GM12878 (cell line): ENCODE measurements at regions not wholly inside any gene's neighbourhood (a gene's known extent, or its start where the extent isn't known, plus 50 kb on each side); places are given as distances from the start of the nearest gene placed in this dataset.

Source experiments
- ATAC-seq: fragments of 200-7000 bp; cut with Tn5 transposase; 3 replicates; pipeline ENCODE4 v1.9.1; 2020; ENCODE audit warnings: mild to moderate bottlenecking, moderate library complexity
- BruUV-seq: library from RNA; stranded (reverse); fragments of 400-500 nt; replicated peaks from 2 replicates; lab custom pipeline; 2021; lab: Mats Ljungman, UMichigan
- CTCF ChIA-PET: fragments of 300-600 bp; sonication (Branson Sonifier 250); formaldehyde crosslinking; extraction: SDS; loops from one replicate; lab custom pipeline; 2021; ENCODE audit warnings: inconsistent platforms; lab: Yijun Ruan, JAX
- POLR2A ChIA-PET: fragments of 350-600 bp; formaldehyde crosslinking; extraction: SDS; loops from one replicate; lab custom pipeline; 2021; ENCODE audit warnings: inconsistent platforms; lab: Charles Lee
- RAD21 ChIA-PET: fragments of 300-600 bp; sonication (Branson Sonifier 250); formaldehyde crosslinking; loops from one replicate; lab custom pipeline; 2023; ENCODE audit warnings: antibody characterized with exemption; ENCODE audit not compliant: unreplicated experiment; lab: Charles Lee
- SMC1A ChIA-PET: fragments of 300-600 bp; sonication (Branson Sonifier 250); formaldehyde crosslinking; loops from one replicate; lab custom pipeline; 2023; ENCODE audit not compliant: unreplicated experiment, uncharacterized antibody; lab: Charles Lee
- DNase-seq: peaks from one replicate; pipeline ENCODE4 v3.0.0-alpha.2; 2011; ENCODE audit warnings: low read depth, low spot score
- FAIRE-seq: peaks from 3 replicates; lab custom pipeline; 2011; peaks lifted over from hg19 to GRCh38; lab: Jason Lieb, UNC
- H2AFZ ChIP-seq: 2 replicates; pipeline ENCODE4 v1.6.0; 2011; ENCODE audit warnings: low read depth, low read length, control low read depth; ENCODE audit not compliant: control insufficient read depth
- H3K27ac ChIP-seq: 2 replicates; pipeline ENCODE4 v1.5.1; 2011; ENCODE audit warnings: control low read depth; ENCODE audit not compliant: control insufficient read depth, insufficient read depth
- H3K27me3 ChIP-seq, 2 experiments: replicated peaks in 1 of 2; 2 replicates each; pipeline versions ENCODE4 v1.6.0 to v1.6.1; 2011; ENCODE audit warnings: low read length in 1 of 2; ENCODE audit not compliant: control insufficient read depth in 2 of 2, insufficient read depth in 2 of 2
- H3K36me3 ChIP-seq, 2 experiments: 2 replicates each; pipeline ENCODE4 v1.5.1; 2011; ENCODE audit warnings: low read length in 1 of 2; ENCODE audit not compliant: control insufficient read depth in 2 of 2, insufficient read depth in 2 of 2
- H3K4me1 ChIP-seq: 2 replicates; pipeline ENCODE4 v1.6.1; 2011; ENCODE audit warnings: mild to moderate bottlenecking, low read length, moderate library complexity, mixed read lengths; ENCODE audit not compliant: control insufficient read depth, insufficient read depth
- H3K4me2 ChIP-seq: 2 replicates; pipeline ENCODE4 v1.6.0; 2011; ENCODE audit warnings: control low read depth; ENCODE audit not compliant: control insufficient read depth, insufficient read depth
- H3K4me3 ChIP-seq: fragments of 200-600 bp; sonication (generic); 2 replicates; pipeline ENCODE4 v1.5.1; 2016
- H3K79me2 ChIP-seq: 2 replicates; pipeline ENCODE4 v1.6.0; 2011; ENCODE audit warnings: low read length; ENCODE audit not compliant: control insufficient read depth, insufficient read depth
- H3K9ac ChIP-seq: 2 replicates; pipeline ENCODE4 v1.8.0; 2011; ENCODE audit warnings: low read length, control low read depth, mixed read lengths; ENCODE audit not compliant: control insufficient read depth, insufficient read depth
- H3K9me3 ChIP-seq: replicated peaks from 3 replicates; pipeline ENCODE4 v1.5.1; 2011; ENCODE audit warnings: mild to moderate bottlenecking, low read length; ENCODE audit not compliant: control insufficient read depth, insufficient read depth
- H4K20me1 ChIP-seq: 2 replicates; pipeline ENCODE4 v1.6.0; 2011; ENCODE audit not compliant: control insufficient read depth, insufficient read depth
- BACH1 ChIP-seq: fragments of 450-650 bp; IDR thresholded peaks from 2 replicates; pipeline ENCODE4 v1.6.1; 2017; ENCODE audit warnings: mild to moderate bottlenecking, borderline replicate concordance
- BHLHE40 ChIP-seq, 2 experiments: fragments of 450-650 bp in 1 of 2; IDR thresholded peaks; 2 replicates each; pipeline ENCODE4 v1.6.1; 2011 to 2017; ENCODE audit warnings: low read depth in 2 of 2, borderline replicate concordance in 1 of 2, improper control_type of control experiment in 1 of 2, low read length in 1 of 2, mild to moderate bottlenecking in 1 of 2
- CHD4 ChIP-seq: fragments of 200-600 bp; sonication (generic); IDR thresholded peaks from 2 replicates; pipeline ENCODE4 v1.6.1; 2016; ENCODE audit warnings: mild to moderate bottlenecking
- EED ChIP-seq: sonication (generic); IDR thresholded peaks from 2 replicates; pipeline ENCODE4 v1.6.1; 2016; ENCODE audit warnings: antibody characterized with exemption, low read depth
- HDAC6 ChIP-seq: fragments of 200-600 bp; sonication (generic); IDR thresholded peaks from one replicate; pipeline ENCODE4 v1.8.0; 2017; ENCODE audit warnings: antibody characterized with exemption; ENCODE audit not compliant: unreplicated experiment
- HDGF ChIP-seq: fragments of 450-650 bp; IDR thresholded peaks from 2 replicates; pipeline ENCODE4 v1.6.1; 2016; ENCODE audit warnings: antibody characterized with exemption
- IRF4 ChIP-seq: IDR thresholded peaks from 2 replicates; pipeline ENCODE4 v1.6.1; 2011; ENCODE audit warnings: low read depth, low read length
- NFXL1 ChIP-seq: fragments of 450-650 bp; IDR thresholded peaks from 2 replicates; pipeline ENCODE4 v1.6.1; 2017; ENCODE audit warnings: antibody characterized with exemption, mild to moderate bottlenecking, borderline replicate concordance
- NR2C1 ChIP-seq: fragments of 450-650 bp; IDR thresholded peaks from 2 replicates; pipeline ENCODE4 v1.6.1; 2017; ENCODE audit warnings: antibody characterized with exemption, mild to moderate bottlenecking, moderate library complexity
- RAD21 ChIP-seq: IDR thresholded peaks from 2 replicates; pipeline ENCODE4 v1.6.1; 2011; ENCODE audit warnings: mild to moderate bottlenecking, low read depth, low read length, moderate library complexity; ENCODE audit not compliant: insufficient read depth
- SKIL ChIP-seq: fragments of 450-650 bp; IDR thresholded peaks from 2 replicates; pipeline ENCODE4 v1.6.1; 2017; ENCODE audit warnings: mild to moderate bottlenecking, low read depth, inconsistent platforms; ENCODE audit not compliant: poor library complexity, severe bottlenecking
- SPI1 ChIP-seq: IDR thresholded peaks from 2 replicates; pipeline ENCODE4 v1.6.1; 2011; ENCODE audit warnings: low read depth, mild to moderate bottlenecking, low read length, moderate library complexity, borderline replicate concordance; ENCODE audit not compliant: insufficient read depth
- TAF1 ChIP-seq: IDR thresholded peaks from 2 replicates; pipeline ENCODE4 v1.6.1; 2011; ENCODE audit warnings: mild to moderate bottlenecking, low read depth, low read length, borderline replicate concordance
- ZNF384 ChIP-seq: IDR thresholded peaks from 2 replicates; pipeline ENCODE4 v1.6.1; 2012; ENCODE audit warnings: low read depth, mild to moderate bottlenecking, low read length, improper control_type of control experiment, borderline replicate concordance
- WGBS: methylation state at CpG from one replicate; pipeline ENCODE4 v1.1.6; 2016; ENCODE audit warnings: low lambda C conversion rate; ENCODE audit not compliant: insufficient replicate concordance, insufficient coverage; ENCODE audit errors: missing lambda C conversion rate; 5-methylcytosine and 5-hydroxymethylcytosine counted together
- in situ Hi-C: fragments of 300-500 bp; cut with MboI; formaldehyde crosslinking; loops from 9 replicates; pipeline ENCODE4 v1.14.3; 2018; ENCODE audit warnings: mixed read lengths
- intact Hi-C: fragments of 100-400 bp; cut with micrococcal nuclease; formaldehyde crosslinking; loops from one replicate; pipeline ENCODE4 v1.14.2; 2022; ENCODE audit not compliant: unreplicated experiment

- Histone ChIP-seq H3K4me1 (peaks cover 12% of the 10 kb centered on the region), H3K27me3 (no peaks in the 10 kb centered on the region), H3K79me2 (no peaks in the 10 kb centered on the region), H4K20me1 (no peaks in the 10 kb centered on the region), H2AFZ (no peak overlapping the region), H3K9me3 (no peaks in the 10 kb centered on the region; the same call in 2 of the 3 replicates), H3K27ac (no peak overlapping the region), H3K36me3 (peaks cover 2 to 4% of the 10 kb centered on the region in 2 experiments; a peak in 3 of 4 replicates), H3K4me3 (no peak overlapping the region)
- in situ Hi-C loops: no loop called here
- FAIRE-seq (no peak), DNase-seq (no peak), ATAC-seq (no peak)
- BruUV-seq: no TSS peak
- SMC1A ChIA-PET: interaction anchor here (0.6 to 9.6 kb wide), 15 partner anchors 9 to 720 kb away, joined by 3 to 95 read pairs (median 4); no protein-coding TSS in a partner anchor
- POLR2A ChIA-PET: interaction anchor here (1.5 to 2.3 kb wide), 2 partner anchors 12 to 18 kb away, joined by 5 to 10 read pairs; no protein-coding TSS in a partner anchor
- WGBS: 13% methylated on average over 3 of the region's 3 CpGs
- intact Hi-C loops: no loop called here
- TF ChIP-seq ZNF384 (no peak), SKIL (no peak), BACH1 (no peak), HDGF (no peak), TAF1 (no peak), SPI1 (no peak), IRF4 (no peak), HDAC6 (no peak), RAD21 (no peak), NFXL1 (no peak), CHD4 (no peak), BHLHE40 (IDR thresholded peaks at IDR 0.05; ENCODE audit: borderline replicate concordance in 1 of 2, low read depth in 2 of 2, low read length in 1 of 2) (no peak), EED (no peak), NR2C1 (no peak)
- TF ChIP-seq, all 136 proteins: peak for 0
- ChIA-PET CTCF (interaction anchor here (0.8 to 6.7 kb wide), 8 partner anchors 10 to 225 kb away, joined by 3 to 37 read pairs (median 4); no protein-coding TSS in a partner anchor), RAD21 (interaction anchor here (0.8 to 2.6 kb wide), 5 partner anchors 9 to 47 kb away, joined by 3 to 9 read pairs (median 4); no protein-coding TSS in a partner anchor)
- H3K4me2 ChIP-seq: no peak overlapping the region
- H3K9ac ChIP-seq: no peak overlapping the region
These were observed 57.6 kb upstream of the STK17B start for GRCh38 chr2:196229013-196229412.
